Ishikawa (cell line): ENCODE measurements at regions not wholly inside any gene's neighbourhood (a gene's known extent, or its start where the extent isn't known, plus 50 kb on each side); places are given as distances from the start of the nearest gene placed in this dataset.

Experiments used
- CEBPB ChIP-seq: IDR thresholded peaks from 2 replicates; pipeline ENCODE4 v1.6.1; 2012
- CREB1 ChIP-seq: IDR thresholded peaks from 2 replicates; pipeline ENCODE4 v1.6.1; 2012; ENCODE audit warnings: low read depth
- EGR1 ChIP-seq: IDR thresholded peaks from 2 replicates; pipeline ENCODE4 v1.6.1; 2012
- EP300 ChIP-seq: IDR thresholded peaks from 2 replicates; pipeline ENCODE4 v1.6.1; 2012; ENCODE audit warnings: borderline replicate concordance
- FOXM1 ChIP-seq: IDR thresholded peaks from 2 replicates; pipeline ENCODE4 v1.6.1; 2012; ENCODE audit warnings: low read depth, borderline replicate concordance
- MAX ChIP-seq: IDR thresholded peaks from 2 replicates; pipeline ENCODE4 v1.6.1; 2012
- NFIC ChIP-seq: IDR thresholded peaks from 2 replicates; pipeline ENCODE4 v1.6.1; 2012
- RAD21 ChIP-seq: IDR thresholded peaks from 2 replicates; pipeline ENCODE4 v1.6.1; 2012; ENCODE audit warnings: low read depth
- REST ChIP-seq: IDR thresholded peaks from 2 replicates; pipeline ENCODE4 v1.6.1; 2012; ENCODE audit warnings: low read depth, mild to moderate bottlenecking
- TAF1 ChIP-seq: IDR thresholded peaks from 2 replicates; pipeline ENCODE4 v1.6.1; 2012; ENCODE audit warnings: low read depth, mild to moderate bottlenecking
- TCF12 ChIP-seq: IDR thresholded peaks from 2 replicates; pipeline ENCODE4 v1.6.1; 2012; ENCODE audit warnings: low read depth
- TEAD4 ChIP-seq: IDR thresholded peaks from 2 replicates; pipeline ENCODE4 v1.6.1; 2012
- USF1 ChIP-seq: IDR thresholded peaks from 2 replicates; pipeline ENCODE4 v1.6.1; 2012
- YY1 ChIP-seq: IDR thresholded peaks from 2 replicates; pipeline ENCODE4 v1.6.1; 2012; ENCODE audit warnings: low read depth
- ZBTB7A ChIP-seq: IDR thresholded peaks from 2 replicates; pipeline ENCODE4 v1.6.1; 2012; ENCODE audit warnings: low read depth

- TF ChIP-seq EP300, result no peak
- no peak for TF ChIP-seq CEBPB
- TF ChIP-seq RAD21, result no peak
- TF ChIP-seq YY1, result no peak
- no peak for TF ChIP-seq TCF12
- no peak for TF ChIP-seq FOXM1
- TF ChIP-seq TAF1, result no peak
- TF ChIP-seq ZBTB7A, result no peak
- TF ChIP-seq REST, result no peak
- TF ChIP-seq NFIC, result no peak
- no peak for TF ChIP-seq CREB1
- no peak for TF ChIP-seq USF1
- TF ChIP-seq EGR1, result no peak
- TF ChIP-seq TEAD4, result no peak
- no peak for TF ChIP-seq MAX
These were observed 257.2 kb upstream of the CTBP2 start for GRCh38 chr10:125417605-125418004.

- TF ChIP-seq CREB1 (no peak), EP300 (no peak), REST (no peak), YY1 (no peak), EGR1 (no peak), NFIC (no peak), FOXM1 (no peak), RAD21 (no peak), TEAD4 (no peak), CEBPB (no peak), TCF12 (no peak), TAF1 (no peak), USF1 (no peak), ZBTB7A (no peak), MAX (no peak)
These were observed 255.6 kb upstream of the CTBP2 start for GRCh38 chr10:125415964-125416363.

GRCh38 chr10:125415006-125415633, 254.8 kb upstream of the CTBP2 start:
- TF ChIP-seq FOXM1 (no peak), ZBTB7A (no peak), REST (no peak), CREB1 (no peak), EGR1 (no peak), MAX (no peak), TAF1 (no peak), TEAD4 (no peak), CEBPB (no peak), NFIC (no peak), TCF12 (no peak), YY1 (no peak), RAD21 (no peak), EP300 (no peak), USF1 (no peak)
